IMR-90 (cell line): ENCODE measurements at regions not wholly inside any gene's neighbourhood (a gene's known extent, or its start where the extent isn't known, plus 50 kb on each side); places are given as distances from the start of the nearest gene placed in this dataset.

Experiments used
- ATAC-seq: fragments of 200-7000 bp; cut with Tn5 transposase; 2 replicates; pipeline ENCODE4 v1.9.1; 2020; ENCODE audit warnings: low read depth, mild to moderate bottlenecking, moderate library complexity
- BruUV-seq: library from RNA; stranded (reverse); fragments of 400-500 nt; replicated peaks from 2 replicates; lab custom pipeline; 2021; lab: Mats Ljungman, UMichigan
- CTCF ChIA-PET: fragments of 300-600 bp; formaldehyde crosslinking; extraction: SDS; loops from one replicate; lab custom pipeline; 2021; ENCODE audit warnings: antibody characterized with exemption; lab: Yijun Ruan, JAX
- POLR2A ChIA-PET: fragments of 300-600 bp; sonication (Branson Sonifier 250); formaldehyde crosslinking; loops from one replicate; lab custom pipeline; 2022; ENCODE audit warnings: antibody characterized with exemption; ENCODE audit not compliant: unreplicated experiment; lab: Charles Lee
- DNase-seq: peaks from one replicate; pipeline ENCODE4 v3.0.0; 2013
- H2AFZ ChIP-seq: replicated peaks from 2 replicates; pipeline ENCODE3; 2013; ENCODE audit warnings: low read length, mild to moderate bottlenecking; ENCODE audit not compliant: poor library complexity
- H2AK5ac ChIP-seq: 2 replicates; pipeline ENCODE4 v1.6.1; 2013; ENCODE audit warnings: low read depth, low read length, inconsistent platforms
- H2AK9ac ChIP-seq: replicated peaks from 2 replicates; pipeline ENCODE3; 2013; ENCODE audit warnings: mild to moderate bottlenecking, low read depth, low read length, moderate library complexity; ENCODE audit not compliant: poor library complexity
- H2BK120ac ChIP-seq: 2 replicates; pipeline ENCODE4 v1.6.1; 2013; ENCODE audit warnings: low read depth, low read length, inconsistent platforms
- H2BK15ac ChIP-seq: 3 replicates; pipeline ENCODE4 v1.6.1; 2013; ENCODE audit warnings: low read depth, low read length, inconsistent platforms
- H2BK20ac ChIP-seq: 2 replicates; pipeline ENCODE4 v1.6.1; 2013; ENCODE audit warnings: low read depth, mild to moderate bottlenecking, inconsistent platforms, low read length, moderate library complexity
- H2BK5ac ChIP-seq: 2 replicates; pipeline ENCODE4 v1.6.1; 2013; ENCODE audit warnings: mild to moderate bottlenecking, low read depth, low read length, inconsistent platforms; ENCODE audit not compliant: poor library complexity, severe bottlenecking
- H3K14ac ChIP-seq: replicated peaks from 2 replicates; pipeline ENCODE4 v1.6.1; 2013; ENCODE audit warnings: low read depth, low read length, inconsistent platforms
- H3K18ac ChIP-seq: 2 replicates; pipeline ENCODE4 v1.6.1; 2013; ENCODE audit warnings: low read depth, low read length, control low read depth
- H3K23ac ChIP-seq: 2 replicates; pipeline ENCODE4 v1.6.1; 2013; ENCODE audit warnings: low read depth, low read length, inconsistent platforms
- H3K27ac ChIP-seq: 2 replicates; pipeline ENCODE4 v1.5.1; 2013; ENCODE audit warnings: mild to moderate bottlenecking, control low read depth, low read length; ENCODE audit not compliant: insufficient read depth
- H3K27me3 ChIP-seq: 2 replicates; pipeline ENCODE4 v1.6.1; 2013; ENCODE audit warnings: low read length; ENCODE audit not compliant: control insufficient read depth, insufficient read depth
- H3K36me3 ChIP-seq: 2 replicates; pipeline ENCODE4 v1.6.1; 2013; ENCODE audit warnings: low read length, mixed read lengths; ENCODE audit not compliant: control insufficient read depth, insufficient read depth
- H3K4ac ChIP-seq: 2 replicates; pipeline ENCODE4 v1.6.1; 2013; ENCODE audit warnings: low read depth, low read length, inconsistent platforms
- H3K4me1 ChIP-seq: 2 replicates; pipeline ENCODE4 v1.6.1; 2013; ENCODE audit warnings: low read length, mixed read lengths; ENCODE audit not compliant: control insufficient read depth, insufficient read depth
- H3K4me2 ChIP-seq: 2 replicates; pipeline ENCODE4 v1.6.1; 2013; ENCODE audit warnings: low read depth, mild to moderate bottlenecking, control low read depth, low read length, moderate library complexity
- H3K4me3 ChIP-seq: 2 replicates; pipeline ENCODE4 v1.5.1; 2013; ENCODE audit warnings: low read depth, mild to moderate bottlenecking, control low read depth, low read length, moderate library complexity; ENCODE audit not compliant: insufficient read depth
- H3K56ac ChIP-seq: 2 replicates; pipeline ENCODE4 v1.6.1; 2013; ENCODE audit warnings: low read length, inconsistent platforms; ENCODE audit not compliant: insufficient read depth; ENCODE audit errors: extremely low read depth
- H3K79me1 ChIP-seq, 2 experiments: 2 replicates each; pipeline ENCODE4 v1.6.1; 2013; ENCODE audit warnings: low read length in 2 of 2, inconsistent platforms in 1 of 2, low read depth in 1 of 2
- H3K9ac ChIP-seq: 2 replicates; pipeline ENCODE4 v1.6.1; 2013; ENCODE audit warnings: low read depth, low read length, control low read depth
- H3K9me1 ChIP-seq: 2 replicates; pipeline ENCODE4 v1.6.1; 2013; ENCODE audit warnings: low read length, inconsistent platforms; ENCODE audit not compliant: insufficient read depth
- H3K9me3 ChIP-seq: 2 replicates; pipeline ENCODE4 v1.6.1; 2013; ENCODE audit warnings: low read length; ENCODE audit not compliant: control insufficient read depth, insufficient read depth
- H4K20me1 ChIP-seq: 2 replicates; pipeline ENCODE4 v1.6.1; 2013; ENCODE audit warnings: low read length, inconsistent platforms; ENCODE audit not compliant: insufficient read depth
- H4K5ac ChIP-seq: 2 replicates; pipeline ENCODE4 v1.6.1; 2013; ENCODE audit warnings: mild to moderate bottlenecking, low read depth, low read length, control low read depth
- H4K8ac ChIP-seq, 2 experiments: 2 replicates each; pipeline ENCODE4 v1.6.1; 2013; ENCODE audit warnings: low read depth in 2 of 2, low read length in 2 of 2, control low read depth in 1 of 2, inconsistent platforms in 1 of 2
- H4K91ac ChIP-seq: 2 replicates; pipeline ENCODE4 v1.6.1; 2013; ENCODE audit warnings: low read depth, low read length, inconsistent platforms; ENCODE audit not compliant: insufficient read depth
- MAFK ChIP-seq: IDR thresholded peaks from 2 replicates; pipeline ENCODE4 v1.6.1; 2012; ENCODE audit warnings: low read depth, low read length, improper control_type of control experiment
- WGBS, 2 experiments: methylation state at CpG; one replicate each; pipeline versions ENCODE4 v1.1.5 to v1.1.7; 2013; ENCODE audit warnings: missing lambda C conversion rate in 2 of 2; ENCODE audit not compliant: insufficient read length in 1 of 2; ENCODE audit errors: extremely low coverage in 2 of 2; 5-methylcytosine and 5-hydroxymethylcytosine counted together
- dilution Hi-C: fragments of 300-500 bp; cut with HindIII; formaldehyde crosslinking; loops from one replicate; pipeline ENCODE4 v1.14.3; 2018; ENCODE audit warnings: low sequenced_read_pairs; ENCODE audit not compliant: unreplicated experiment
- in situ Hi-C: fragments of 300-500 bp; cut with MboI; formaldehyde crosslinking; loops from 3 replicates; pipeline ENCODE4 v1.14.3; 2019; ENCODE audit warnings: low sequenced_read_pairs, inconsistent platforms, mixed read lengths
- intact Hi-C: fragments of 100-400 bp; cut with micrococcal nuclease; formaldehyde crosslinking; loops from 2 replicates; pipeline ENCODE4 v1.10.0; 2022

- no peak overlapping the region for H3K14ac ChIP-seq
- CTCF ChIA-PET, result interaction anchor here (0.6 to 0.7 kb wide), 2 partner anchors 410 to 1424 kb away, joined by 3 to 6 read pairs; no protein-coding TSS in a partner anchor
- H3K27ac ChIP-seq, result no peak overlapping the region
- H3K36me3 ChIP-seq, result no peaks in the 10 kb centered on the region
- BruUV-seq, result no TSS peak
- dilution Hi-C loops (no loop called here), in situ Hi-C loops (no loop called here), intact Hi-C loops (loop anchor here (10.0 kb wide), 1 partner anchor 357 kb away; no protein-coding TSS in a partner anchor)
- ATAC-seq (no peak), DNase-seq (no peak)
- H3K4me1 ChIP-seq, result 0 out of 2 replicates have a peak, but pooled peaks cover 1% of the 10 kb centered on the region
- H3K56ac ChIP-seq, result no peak overlapping the region
- no peak overlapping the region for H4K5ac ChIP-seq
- no peaks in the 10 kb centered on the region for H3K9me3 ChIP-seq
- no peak overlapping the region for H2AK5ac ChIP-seq
- no peak overlapping the region for H3K4me3 ChIP-seq
- no peak overlapping the region for H2BK15ac ChIP-seq
- H4K20me1 ChIP-seq, result no peaks in the 10 kb centered on the region
- no peak overlapping the region for H2BK120ac ChIP-seq
- no peak overlapping the region for H4K91ac ChIP-seq
- no peak overlapping the region for H3K4me2 ChIP-seq
- H2BK20ac ChIP-seq, result no peak overlapping the region
- no peaks in the 10 kb centered on the region for H3K9me1 ChIP-seq
- H4K8ac ChIP-seq, result no peak overlapping the region
- no peaks in the 10 kb centered on the region for H3K27me3 ChIP-seq
- H2BK5ac ChIP-seq, result no peak overlapping the region
- POLR2A ChIA-PET, result no interaction called here
- no peak for TF ChIP-seq MAFK
- H3K4ac ChIP-seq, result no peak overlapping the region
- no peak overlapping the region for H3K23ac ChIP-seq
- H2AFZ ChIP-seq, result no peak overlapping the region
- no peak overlapping the region for H2AK9ac ChIP-seq
- no peak overlapping the region for H3K9ac ChIP-seq
- no CpG with 5 or more reads among the region's 3 CpGs for WGBS, 2 experiments
- H3K18ac ChIP-seq, result no peak overlapping the region
- no peaks in the 10 kb centered on the region for H3K79me1 ChIP-seq
These were observed 1922.3 kb upstream of the CELF4 start for GRCh38 chr18:39487932-39488331.
